ENCODE measurements at regions not wholly inside any gene's neighbourhood (a gene's known extent, or its start where the extent isn't known, plus 50 kb on each side); places are given as distances from the start of the nearest gene placed in this dataset.

- peak; percentile 47 for TF ChIP-seq CXXC5 (CRISPR knock-in tag; IDR thresholded peaks at IDR 0.05)
- 0 out of 2 replicates have a peak, but pooled peaks have one; percentile 50 for TF ChIP-seq GTF2E2 (tag; IDR thresholded peaks at IDR 0.05)
- no peak for TF ChIP-seq GTF2F1 (IDR thresholded peaks at IDR 0.05; ENCODE audit: low read depth, low read length)
- TF ChIP-seq EP300 (IDR thresholded peaks at IDR 0.05; ENCODE audit: low read length), result peak; percentile 72
- TF ChIP-seq HMBOX1 (IDR thresholded peaks at IDR 0.05), result no peak
Measured at GRCh38 chr6:4382362-4382853, 247.0 kb upstream of the ECI2 start (continued).

GRCh38 chr6:4381381-4381780, 246.0 kb upstream of the ECI2 start:
- no peak overlapping the region for H3K4me3 ChIP-seq
- CTCF ChIA-PET (ENCODE audit: low intra/inter-chr PET ratio), result no interaction called here
- 17% methylated on average over 4 of the region's 4 CpGs for WGBS (ENCODE audit: insufficient coverage, low coverage, missing lambda C conversion rate)
- H4K20me1 ChIP-seq (replicated peaks; ENCODE audit: control insufficient read depth, insufficient read depth, low read length), result no peaks in the 10 kb centered on the region
- POLR2A ChIA-PET, result no interaction called here
- H3K36me3 ChIP-seq (ENCODE audit: control insufficient read depth, insufficient read depth, low read length), result no peaks in the 10 kb centered on the region
- H2AFZ ChIP-seq (ENCODE audit: low read depth, low read length), result no peak overlapping the region
- no TSS peak for BruUV-seq (replicated peaks)
- in situ Hi-C loops (cut with MboI), result no loop called here
- H3K4me2 ChIP-seq (ENCODE audit: insufficient read depth, low read length), result no peak overlapping the region
- intact Hi-C loops (cut with micrococcal nuclease), result no loop called here
- peak; percentile 22; the same call in 1 of the 2 replicates for TF ChIP-seq CREM (IDR thresholded peaks at IDR 0.05; ENCODE audit: low read depth)
- TF ChIP-seq MGA (IDR thresholded peaks at IDR 0.05), result 0 out of 2 replicates have a peak, but pooled peaks have one; percentile 15
- TF ChIP-seq RHOXF2B (CRISPR knock-in tag; conservative IDR thresholded peaks at IDR 0.05), result no peak
- H3K9ac ChIP-seq (ENCODE audit: insufficient read depth in 1 of 2, low read depth in 2 of 2, low read length in 2 of 2), result no peak overlapping the region
- peaks cover 0 to 5% of the 10 kb centered on the region in 2 experiments; a peak in 2 of 5 replicates for H3K27me3 ChIP-seq (ENCODE audit: control insufficient read depth in 2 of 2, insufficient read depth in 2 of 2, low read length in 2 of 2)
- FAIRE-seq (no peak), ATAC-seq (no peak), DNase-seq (ENCODE audit: extremely low read depth in 1 of 4, low spot score in 3 of 4) (no peak)
- no peaks in the 10 kb centered on the region for H3K9me1 ChIP-seq (ENCODE audit: control insufficient read depth, insufficient read depth, low read length)
- no peak overlapping the region for H3K27ac ChIP-seq (ENCODE audit: extremely low read depth, low read depth, low read length)
- peaks cover 7 to 35% of the 10 kb centered on the region in 2 experiments; a peak in 4 of 5 replicates for H3K4me1 ChIP-seq (replicated peaks in 1 of 2; ENCODE audit: control insufficient read depth in 2 of 2, insufficient read depth in 2 of 2, low read length in 2 of 2)
- no peaks in the 10 kb centered on the region for H3K79me2 ChIP-seq (ENCODE audit: control insufficient read depth, insufficient read depth, low read length)
- 0 out of 2 replicates have a peak, but pooled peaks cover 6% of the 10 kb centered on the region for H3K9me3 ChIP-seq (replicated peaks; ENCODE audit: control insufficient read depth, insufficient read depth, low read depth, low read length)

Data from K562 (cell line).